Chondrocyte (in vitro differentiated cells): ENCODE measurements at regions not wholly inside any gene's neighbourhood (a gene's known extent, or its start where the extent isn't known, plus 50 kb on each side); places are given as distances from the start of the nearest gene placed in this dataset.

ENCODE experiments used
- DNase-seq: peaks from one replicate; pipeline ENCODE4 v3.0.0; 2021; ENCODE audit warnings: mixed read lengths, low spot score
- H3K27ac Mint-ChIP-seq: one replicate; pipeline ENCODE4 v1.8.0; 2021; ENCODE audit warnings: mild to moderate bottlenecking, moderate library complexity, mixed read lengths; ENCODE audit not compliant: unreplicated experiment
- H3K27me3 Mint-ChIP-seq: 2 replicates; pipeline ENCODE4 v1.8.0; 2021; ENCODE audit warnings: low read depth, mixed read lengths
- H3K36me3 Mint-ChIP-seq: 2 replicates; pipeline ENCODE4 v1.8.0; 2021; ENCODE audit warnings: low read depth, mixed read lengths
- H3K4me1 Mint-ChIP-seq: 2 replicates; pipeline ENCODE4 v1.8.0; 2021; ENCODE audit warnings: low read depth, mild to moderate bottlenecking, mixed read lengths
- H3K4me3 Mint-ChIP-seq: one replicate; pipeline ENCODE4 v1.8.0; 2021; ENCODE audit warnings: mild to moderate bottlenecking, moderate library complexity, mixed read lengths; ENCODE audit not compliant: unreplicated experiment
- H3K9me3 Mint-ChIP-seq: 2 replicates; pipeline ENCODE4 v1.8.0; 2021; ENCODE audit warnings: low read depth, mixed read lengths
- CTCF ChIP-seq: fragments of 200-600 bp; sonication (generic); IDR thresholded peaks from 2 replicates; pipeline ENCODE4 v1.5.0; 2021; ENCODE audit warnings: antibody characterized with exemption, mild to moderate bottlenecking, moderate library complexity

GRCh38 chr9:115520646-115521045 is 402.7 kb upstream of the TNC start:
- no peak for TF ChIP-seq CTCF
- Mint-ChIP-seq H3K4me1 (peaks cover 14% of the 10 kb centered on the region), H3K4me3 (no peak overlapping the region), H3K9me3 (no peaks in the 10 kb centered on the region), H3K27ac (no peak overlapping the region), H3K27me3 (no peaks in the 10 kb centered on the region), H3K36me3 (no peaks in the 10 kb centered on the region)
- no peak for DNase-seq

- TF ChIP-seq CTCF, result no peak
- H3K4me3 Mint-ChIP-seq, result no peak overlapping the region
- H3K27ac Mint-ChIP-seq, result no peak overlapping the region
- H3K4me1 Mint-ChIP-seq, result peaks cover 7% of the 10 kb centered on the region
- no peaks in the 10 kb centered on the region for H3K27me3 Mint-ChIP-seq
- no peaks in the 10 kb centered on the region for H3K36me3 Mint-ChIP-seq
- no peaks in the 10 kb centered on the region for H3K9me3 Mint-ChIP-seq
- no peak for DNase-seq
These were observed 405.0 kb upstream of the TNC start for GRCh38 chr9:115522912-115523311.

GRCh38 chr9:115524453-115525059 is 406.6 kb upstream of the TNC start:
- Mint-ChIP-seq H3K4me3 (no peak overlapping the region), H3K9me3 (no peaks in the 10 kb centered on the region), H3K4me1 (peaks cover 6% of the 10 kb centered on the region), H3K27me3 (no peaks in the 10 kb centered on the region), H3K27ac (no peak overlapping the region), H3K36me3 (no peaks in the 10 kb centered on the region)
- no peak for DNase-seq
- peak; percentile 95 for TF ChIP-seq CTCF

- Mint-ChIP-seq H3K9me3 (no peaks in the 10 kb centered on the region), H3K36me3 (no peaks in the 10 kb centered on the region), H3K27ac (no peak overlapping the region), H3K4me3 (no peak overlapping the region), H3K27me3 (no peaks in the 10 kb centered on the region), H3K4me1 (peaks cover 6% of the 10 kb centered on the region)
- no peak for DNase-seq
- TF ChIP-seq CTCF, result no peak
These were observed 407.4 kb upstream of the TNC start for GRCh38 chr9:115525111-115526058.

- Mint-ChIP-seq H3K27ac (peak overlapping the region; percentile 73), H3K9me3 (no peaks in the 10 kb centered on the region)
- DNase-seq, result no peak
These were observed 413.6 kb upstream of the TNC start for GRCh38 chr9:115531410-115532125.

More at GRCh38 chr9:115531410-115532125, 413.6 kb upstream of the TNC start:
- no peak for TF ChIP-seq CTCF
- Mint-ChIP-seq H3K36me3 (no peaks in the 10 kb centered on the region), H3K4me3 (no peak overlapping the region), H3K27me3 (peaks cover 2% of the 10 kb centered on the region), H3K4me1 (peaks cover 15% of the 10 kb centered on the region)
